HCT116 (cell line): ENCODE measurements at regions not wholly inside any gene's neighbourhood (a gene's known extent, or its start where the extent isn't known, plus 50 kb on each side); places are given as distances from the start of the nearest gene placed in this dataset.

Experiments used
- ATAC-seq: fragments of 200-7000 bp; cut with Tn5 transposase; 2 replicates; pipeline ENCODE4 v1.9.1; 2020; ENCODE audit warnings: mild to moderate bottlenecking, moderate library complexity
- BruUV-seq: library from RNA; stranded (reverse); fragments of 400-500 nt; replicated peaks from 2 replicates; lab custom pipeline; 2021; lab: Mats Ljungman, UMichigan
- CTCF ChIA-PET: fragments of 300-600 bp; sonication (Branson Sonifier 250); formaldehyde crosslinking; loops from one replicate; lab custom pipeline; 2021; ENCODE audit warnings: antibody characterized with exemption; lab: Charles Lee
- POLR2A ChIA-PET: fragments of 300-600, 350-600 bp; sonication (Branson Sonifier 250); formaldehyde crosslinking; loops from one replicate; lab custom pipeline; 2021; ENCODE audit warnings: antibody characterized with exemption; lab: Charles Lee
- RAD21 ChIA-PET, 2 experiments: fragments of 300-600 bp; sonication (Branson Sonifier 250); formaldehyde crosslinking; loops; one replicate each; lab custom pipeline; 2023; ENCODE audit warnings: low total read pairs in 2 of 2; ENCODE audit not compliant: uncharacterized antibody in 2 of 2, unreplicated experiment in 2 of 2, low non-redundant PET in 1 of 2; lab: Charles Lee
- DNase-seq: peaks from one replicate; pipeline ENCODE4 v3.0.0-alpha.2; 2010; ENCODE audit warnings: low read depth, low spot score
- H2AFZ ChIP-seq: fragments of 200-600 bp; shearing (Covaris generic), sonication (generic); 2 replicates; pipeline ENCODE4 v1.6.1; 2017; ENCODE audit warnings: low read depth, mixed run types, mixed read lengths, antibody characterized with exemption, low read length; ENCODE audit not compliant: poor library complexity, severe bottlenecking
- H3K27ac ChIP-seq: 2 replicates; pipeline ENCODE4 v1.5.1; 2012; ENCODE audit warnings: low read depth, low read length
- H3K27me3 ChIP-seq: fragments of 200-600 bp; sonication (generic); 2 replicates; pipeline ENCODE4 v1.6.1; 2016; ENCODE audit warnings: mixed run types, low read length, mixed read lengths; ENCODE audit not compliant: insufficient read depth
- H3K36me3 ChIP-seq, 2 experiments: fragments of 200-500 bp in 1 of 2; fragments of 200-600 bp in 1 of 2; sonication (Bioruptor generic) in 1 of 2; sonication (generic) in 1 of 2; 2 replicates each; pipeline versions ENCODE4 v1.5.1 to v1.6.1; 2014 to 2016; ENCODE audit warnings: low read length in 2 of 2, inconsistent platforms in 1 of 2, mixed read lengths in 1 of 2, mixed run types in 1 of 2; ENCODE audit not compliant: insufficient read depth in 2 of 2, control insufficient read depth in 1 of 2
- H3K4me1 ChIP-seq, 2 experiments: fragments of 200-600 bp in 1 of 2; sonication (generic) in 1 of 2; 2 replicates each; pipeline versions ENCODE4 v1.5.1 to v1.6.1; 2012 to 2017; ENCODE audit warnings: low read length in 2 of 2, inconsistent platforms in 1 of 2, mild to moderate bottlenecking in 1 of 2, mixed read lengths in 1 of 2, mixed run types in 1 of 2, moderate library complexity in 1 of 2; ENCODE audit not compliant: insufficient read depth in 2 of 2, control insufficient read depth in 1 of 2
- H3K4me2 ChIP-seq: fragments of 200-600 bp; sonication (generic); 2 replicates; pipeline ENCODE4 v1.6.1; 2017; ENCODE audit warnings: mixed run types, low read length, mixed read lengths
- H3K4me3 ChIP-seq, 2 experiments: fragments of 200-600 bp in 1 of 2; sonication (generic) in 1 of 2; replicated peaks in 1 of 2; 2 replicates each; pipeline ENCODE4 v1.5.1; 2011 to 2016; ENCODE audit warnings: low read length in 2 of 2, control low read depth in 1 of 2, low read depth in 1 of 2, mild to moderate bottlenecking in 1 of 2, mixed read lengths in 1 of 2, mixed run types in 1 of 2
- H3K79me2 ChIP-seq: fragments of 200-600 bp; sonication (generic); 2 replicates; pipeline ENCODE4 v1.6.1; 2017; ENCODE audit warnings: mild to moderate bottlenecking, mixed run types, low read length, moderate library complexity, mixed read lengths; ENCODE audit not compliant: insufficient read depth
- H3K9ac ChIP-seq: fragments of 200-600 bp; sonication (generic); 2 replicates; pipeline ENCODE4 v1.6.1; 2016; ENCODE audit warnings: low read length, mixed read lengths
- H3K9me2 ChIP-seq: fragments of 200-600 bp; sonication (generic), shearing (Covaris generic); 2 replicates; pipeline ENCODE4 v1.6.1; 2017; ENCODE audit warnings: mixed run types, mild to moderate bottlenecking, moderate library complexity; ENCODE audit not compliant: insufficient read depth
- H3K9me3 ChIP-seq, 2 experiments: fragments of 200-500 bp in 1 of 2; fragments of 200-600 bp in 1 of 2; sonication (Bioruptor generic) in 1 of 2; sonication (generic) in 1 of 2; 2 replicates each; pipeline ENCODE4 v1.6.1; 2014 to 2017; ENCODE audit warnings: low read length in 2 of 2, mixed read lengths in 2 of 2, inconsistent platforms in 1 of 2, low read depth in 1 of 2, mild to moderate bottlenecking in 1 of 2, mixed run types in 1 of 2, moderate library complexity in 1 of 2; ENCODE audit not compliant: control insufficient read depth in 1 of 2, insufficient read depth in 1 of 2
- H4K20me1 ChIP-seq: fragments of 200-600 bp; sonication (generic), shearing (Covaris generic); 2 replicates; pipeline ENCODE4 v1.6.1; 2017; ENCODE audit warnings: mixed run types, mild to moderate bottlenecking, moderate library complexity; ENCODE audit not compliant: insufficient read depth
- CBX3 ChIP-seq: IDR thresholded peaks from 2 replicates; pipeline ENCODE4 v1.6.1; 2012; ENCODE audit warnings: low read depth
- CEBPB ChIP-seq: IDR thresholded peaks from 2 replicates; pipeline ENCODE4 v1.6.1; 2012; ENCODE audit warnings: low read depth
- CTCF ChIP-seq, 3 experiments: fragments of 200-600 bp in 1 of 3; sonication (generic) in 1 of 3; IDR thresholded peaks in 2 of 3; conservative IDR thresholded peaks in 1 of 3; 2 replicates each; pipeline ENCODE4 v1.5.1; 2012 to 2017; ENCODE audit warnings: low read depth in 2 of 3, low read length in 2 of 3, antibody characterized with exemption in 1 of 3, borderline replicate concordance in 1 of 3, control low read depth in 1 of 3, mild to moderate bottlenecking in 1 of 3, mixed read lengths in 1 of 3, mixed run types in 1 of 3, moderate library complexity in 1 of 3; ENCODE audit not compliant: insufficient read depth in 1 of 3
- ELF1 ChIP-seq: IDR thresholded peaks from 2 replicates; pipeline ENCODE4 v1.6.1; 2012; ENCODE audit warnings: low read depth, borderline replicate concordance
- EZH2 ChIP-seq: fragments of 200-600 bp; sonication (generic); IDR thresholded peaks from 2 replicates; pipeline ENCODE4 v1.6.1; 2017; ENCODE audit warnings: antibody characterized with exemption, mixed run types
- EZH2phosphoT487 ChIP-seq: fragments of 200-600 bp; IDR thresholded peaks from 2 replicates; pipeline ENCODE4 v1.6.1; 2018; ENCODE audit warnings: antibody characterized with exemption, borderline replicate concordance
- FOSL1 ChIP-seq: IDR thresholded peaks from 2 replicates; pipeline ENCODE4 v1.6.1; 2012; ENCODE audit warnings: low read depth
- MAX ChIP-seq: IDR thresholded peaks from 2 replicates; pipeline ENCODE4 v1.6.1; 2012
- POLR2AphosphoS5 ChIP-seq: IDR thresholded peaks from 2 replicates; pipeline ENCODE4 v1.6.1; 2011; ENCODE audit warnings: mild to moderate bottlenecking, low read depth, low read length, moderate library complexity
- RAD21 ChIP-seq: IDR thresholded peaks from 2 replicates; pipeline ENCODE4 v1.6.1; 2012; ENCODE audit warnings: low read depth, mild to moderate bottlenecking
- SP1 ChIP-seq: IDR thresholded peaks from 2 replicates; pipeline ENCODE4 v1.6.1; 2012; ENCODE audit warnings: low read depth
- ZFX ChIP-seq: fragments of 450-650 bp; IDR thresholded peaks from 2 replicates; pipeline ENCODE4 v1.6.1; 2017
- intact Hi-C: fragments of 100-400 bp; cut with micrococcal nuclease; formaldehyde crosslinking; loops from 2 replicates; pipeline ENCODE4 v1.10.0; 2022
- TF ChIP-seq, protein P1 (sequence below): IDR thresholded peaks from 2 replicates; pipeline ENCODE4 v1.6.1; 2012

- intact Hi-C loops: no loop called here
- Histone ChIP-seq H3K27me3 (peaks cover 28% of the 10 kb centered on the region), H3K79me2 (no peaks in the 10 kb centered on the region), H3K4me2 (no peak overlapping the region), H2AFZ (no peak overlapping the region), H4K20me1 (no peaks in the 10 kb centered on the region), H3K9ac (no peak overlapping the region), H3K36me3 (no peaks in the 10 kb centered on the region)
- RAD21 ChIA-PET: no interaction called here
- BruUV-seq: no TSS peak
- TF ChIP-seq EZH2 (no peak), CBX3 (no peak)
- TF ChIP-seq, protein P1, sequence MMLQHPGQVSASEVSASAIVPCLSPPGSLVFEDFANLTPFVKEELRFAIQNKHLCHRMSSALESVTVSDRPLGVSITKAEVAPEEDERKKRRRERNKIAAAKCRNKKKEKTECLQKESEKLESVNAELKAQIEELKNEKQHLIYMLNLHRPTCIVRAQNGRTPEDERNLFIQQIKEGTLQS: no peak
- TF ChIP-seq, all 23 proteins: peak for 0
- ATAC-seq: no peak
- H3K9me3 ChIP-seq: no peaks in the 10 kb centered on the region
- H3K9me2 ChIP-seq: no peaks in the 10 kb centered on the region
- H3K4me3 ChIP-seq: no peak overlapping the region
- POLR2A ChIA-PET: no interaction called here
- CTCF ChIA-PET: no interaction called here
- H3K4me1 ChIP-seq: no peaks in the 10 kb centered on the region
- no peak for DNase-seq
- H3K27ac ChIP-seq: no peak overlapping the region
These were observed 146.4 kb downstream of the ACER2 start for GRCh38 chr9:19555214-19555613.

DNA sequence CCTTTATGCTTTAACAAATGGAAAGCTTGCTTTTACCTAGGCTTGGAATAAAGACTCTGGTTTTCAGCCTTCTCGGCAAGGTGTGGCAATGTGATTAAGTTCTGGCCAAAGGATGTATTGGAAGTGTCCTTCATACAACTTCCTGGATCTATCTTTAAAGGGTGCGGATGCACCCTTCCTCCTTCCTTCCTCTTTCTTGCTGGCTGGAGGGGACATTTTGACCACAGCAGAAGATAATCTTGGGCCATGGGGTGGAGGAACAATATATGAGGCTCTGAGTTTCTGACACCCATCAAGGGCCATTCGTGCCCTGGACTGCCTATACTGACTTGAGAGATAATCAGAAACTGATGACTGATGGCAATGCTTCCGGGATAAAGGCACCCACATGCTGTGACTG lies 145.7 kb downstream of the ACER2 start:
- Histone ChIP-seq H3K79me2 (no peaks in the 10 kb centered on the region), H3K9me3 (no peaks in the 10 kb centered on the region), H3K9me2 (no peaks in the 10 kb centered on the region), H4K20me1 (no peaks in the 10 kb centered on the region), H3K9ac (no peak overlapping the region), H3K4me2 (no peak overlapping the region), H3K27me3 (peaks cover 26% of the 10 kb centered on the region), H3K27ac (no peak overlapping the region), H2AFZ (no peak overlapping the region), H3K4me1 (no peaks in the 10 kb centered on the region), H3K36me3 (no peaks in the 10 kb centered on the region), H3K4me3 (no peak overlapping the region)
- intact Hi-C loops: no loop called here
- TF ChIP-seq CBX3: no peak
- ATAC-seq: no peak
- RAD21 ChIA-PET: no interaction called here
- no TSS peak for BruUV-seq
- CTCF ChIA-PET: no interaction called here
- POLR2A ChIA-PET: no interaction called here
- no peak for DNase-seq

DNA sequence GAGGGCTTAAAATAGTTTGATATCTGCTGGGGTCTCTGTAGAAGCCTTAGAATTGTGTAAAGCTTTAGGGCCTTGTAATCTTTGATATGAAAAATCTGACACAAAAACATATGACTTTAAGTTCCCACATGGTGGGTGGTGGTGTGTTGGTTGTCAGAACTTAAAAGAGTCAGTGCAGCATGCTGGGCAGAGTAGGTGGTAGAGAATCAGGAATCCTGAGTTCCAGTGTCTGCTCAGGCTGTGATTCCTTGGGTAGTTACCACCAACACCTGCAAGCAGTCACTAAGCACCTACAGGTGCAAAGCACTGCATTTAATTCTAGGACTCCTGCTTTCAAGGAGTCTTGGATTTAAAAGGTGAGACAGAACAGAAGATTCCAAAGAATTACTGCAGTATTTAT lies 144.6 kb downstream of the ACER2 start:
- H3K9me2 ChIP-seq: no peaks in the 10 kb centered on the region
- H3K27ac ChIP-seq: no peak overlapping the region
- no peaks in the 10 kb centered on the region for H3K4me1 ChIP-seq
- H3K4me2 ChIP-seq: no peak overlapping the region
- no peak overlapping the region for H2AFZ ChIP-seq
- H3K9ac ChIP-seq: no peak overlapping the region
- H3K79me2 ChIP-seq: no peaks in the 10 kb centered on the region
- ChIA-PET POLR2A (no interaction called here), CTCF (no interaction called here), RAD21 (no interaction called here)
- no TSS peak for BruUV-seq
- H3K9me3 ChIP-seq: no peaks in the 10 kb centered on the region
- DNase-seq: no peak
- no peak for ATAC-seq
- no peaks in the 10 kb centered on the region for H4K20me1 ChIP-seq
- peaks cover 20% of the 10 kb centered on the region for H3K27me3 ChIP-seq
- intact Hi-C loops: no loop called here
- H3K4me3 ChIP-seq: no peak overlapping the region
- no peaks in the 10 kb centered on the region for H3K36me3 ChIP-seq
- no peak for TF ChIP-seq SP1
- TF ChIP-seq EZH2phosphoT487: no peak
- no peak for TF ChIP-seq FOSL1
- TF ChIP-seq CTCF (IDR thresholded peaks at IDR 0.05 in 2 of 3, conservative IDR thresholded peaks at IDR 0.05 in 1 of 3; ENCODE audit: borderline replicate concordance in 1 of 3, insufficient read depth in 1 of 3, low read depth in 2 of 3, low read length in 2 of 3): no peak
- no peak for TF ChIP-seq RAD21
- no peak for TF ChIP-seq MAX
- no peak for TF ChIP-seq ZFX
- no peak for TF ChIP-seq CBX3
- no peak for TF ChIP-seq CEBPB
- TF ChIP-seq POLR2AphosphoS5: no peak
- TF ChIP-seq ELF1: no peak
